Tibial artery (tissue), 4 donors: ENCODE measurements at regions not wholly inside any gene's neighbourhood (a gene's known extent, or its start where the extent isn't known, plus 50 kb on each side); places are given as distances from the start of the nearest gene placed in this dataset.

Source experiments
- DNase-seq, 2 donors: peaks; one replicate each; pipeline ENCODE4 v3.0.0-alpha.2; 2019
- H3K27ac ChIP-seq, 2 donors: fragments of 200-600 bp; sonication (generic) in 1 of 2; 1 replicate in 1 of 2; 2 replicates in 1 of 2; pipeline ENCODE4 v1.5.1; 2018 to 2019; ENCODE audit warnings: mild to moderate bottlenecking in 1 of 2
- H3K27me3 ChIP-seq, 2 donors: fragments of 200-600 bp; sonication (generic) in 1 of 2; one replicate each; pipeline versions ENCODE4 v1.5.1 to v1.6.0; 2016 to 2019
- H3K36me3 ChIP-seq, 3 donors: fragments of 200-600 bp; sonication (generic) in 2 of 3; one replicate each; pipeline ENCODE4 v1.5.1; 2016 to 2019; ENCODE audit warnings: mild to moderate bottlenecking in 2 of 3
- H3K4me1 ChIP-seq, 4 donors: fragments of 200-600 bp; sonication (generic) in 2 of 4; 1 replicate in 3 of 4; 2 replicates in 1 of 4; pipeline ENCODE4 v1.5.1; 2016 to 2019
- H3K4me3 ChIP-seq, 2 donors: fragments of 200-600 bp; sonication (generic) in 1 of 2; 1 replicate in 1 of 2; 2 replicates in 1 of 2; pipeline ENCODE4 v1.5.1; 2018 to 2019; ENCODE audit warnings: mild to moderate bottlenecking in 2 of 2
- H3K9me3 ChIP-seq, 3 donors: fragments of 200-600 bp; sonication (generic) in 1 of 3; one replicate each; pipeline ENCODE4 v1.5.1; 2016 to 2019
- CTCF ChIP-seq, 2 experiments: fragments of 200-600 bp in 1 of 2; fragments of 450-650 bp in 1 of 2; IDR thresholded peaks; one replicate each; pipeline ENCODE4 v1.5.1; 2017 to 2019; ENCODE audit warnings: antibody characterized with exemption in 2 of 2, mild to moderate bottlenecking in 1 of 2, moderate library complexity in 1 of 2
- intact Hi-C: fragments of 100-400 bp; cut with DNase I; formaldehyde crosslinking; loops from one replicate; pipeline ENCODE4 v1.15.0; 2023; ENCODE audit warnings: low total_unique reads

- peaks cover 0 to under 1% (median 0%) of the 10 kb centered on the region in 3 donors for H3K9me3 ChIP-seq
- no peaks in the 10 kb centered on the region for H3K4me1 ChIP-seq
- TF ChIP-seq CTCF (IDR thresholded peaks at IDR 0.05), result no peak
- intact Hi-C loops, result no loop called here
- no peak overlapping the region for H3K4me3 ChIP-seq
- no peak overlapping the region for H3K27ac ChIP-seq
- H3K27me3 ChIP-seq, result no peaks in the 10 kb centered on the region
- no peak for DNase-seq
- H3K36me3 ChIP-seq, result no peaks in the 10 kb centered on the region
These were observed 335.4 kb upstream of the PCDH20 start for GRCh38 chr13:61751039-61751438.

- Histone ChIP-seq H3K4me3 (no peak overlapping the region), H3K9me3 (no peaks in the 10 kb centered on the region), H3K36me3 (no peaks in the 10 kb centered on the region), H3K27me3 (no peaks in the 10 kb centered on the region), H3K4me1 (no peaks in the 10 kb centered on the region), H3K27ac (no peak overlapping the region)
- TF ChIP-seq CTCF (IDR thresholded peaks at IDR 0.05), result no peak
- DNase-seq, result no peak
- intact Hi-C loops, result no loop called here
These were observed 322.6 kb upstream of the PCDH20 start for GRCh38 chr13:61738236-61738750.

GRCh38 chr13:61734683-61735082 lies 319.0 kb upstream of the PCDH20 start:
- Histone ChIP-seq H3K4me1 (no peaks in the 10 kb centered on the region), H3K9me3 (no peaks in the 10 kb centered on the region), H3K36me3 (no peaks in the 10 kb centered on the region), H3K4me3 (no peak overlapping the region), H3K27me3 (no peaks in the 10 kb centered on the region), H3K27ac (no peak overlapping the region)
- no peak for DNase-seq
- no peak for TF ChIP-seq CTCF (IDR thresholded peaks at IDR 0.05)
- intact Hi-C loops, result no loop called here

- intact Hi-C loops, result no loop called here
- Histone ChIP-seq H3K27ac (no peak overlapping the region), H3K4me1 (peaks cover 0 to 12% (median 5%) of the 10 kb centered on the region in 4 donors), H3K9me3 (no peaks in the 10 kb centered on the region), H3K27me3 (no peaks in the 10 kb centered on the region), H3K36me3 (no peaks in the 10 kb centered on the region), H3K4me3 (no peak overlapping the region)
- TF ChIP-seq CTCF (IDR thresholded peaks at IDR 0.05), result no peak
- DNase-seq, result no peak
These were observed 312.8 kb upstream of the PCDH20 start for GRCh38 chr13:61728471-61728870.

- TF ChIP-seq CTCF (IDR thresholded peaks at IDR 0.05), result no peak
- Histone ChIP-seq H3K36me3 (no peaks in the 10 kb centered on the region), H3K4me3 (no peak overlapping the region), H3K27me3 (no peaks in the 10 kb centered on the region), H3K27ac (no peak overlapping the region), H3K4me1 (peaks cover 0 to 12% (median 5%) of the 10 kb centered on the region in 4 donors), H3K9me3 (no peaks in the 10 kb centered on the region)
- intact Hi-C loops, result no loop called here
- no peak for DNase-seq
These were observed 312.1 kb upstream of the PCDH20 start for GRCh38 chr13:61727767-61728166.

- Histone ChIP-seq H3K4me1 (peaks cover 0 to 12% (median 5%) of the 10 kb centered on the region in 4 donors), H3K36me3 (no peaks in the 10 kb centered on the region), H3K9me3 (no peaks in the 10 kb centered on the region), H3K27me3 (no peaks in the 10 kb centered on the region), H3K27ac (no peak overlapping the region), H3K4me3 (no peak overlapping the region)
- DNase-seq, result no peak
- intact Hi-C loops, result no loop called here
- TF ChIP-seq CTCF (IDR thresholded peaks at IDR 0.05), result no peak
These were observed 310.2 kb upstream of the PCDH20 start for GRCh38 chr13:61725806-61726205.
